ENCODE measurements at regions not wholly inside any gene's neighbourhood (a gene's known extent, or its start where the extent isn't known, plus 50 kb on each side); places are given as distances from the start of the nearest gene placed in this dataset.

DNA sequence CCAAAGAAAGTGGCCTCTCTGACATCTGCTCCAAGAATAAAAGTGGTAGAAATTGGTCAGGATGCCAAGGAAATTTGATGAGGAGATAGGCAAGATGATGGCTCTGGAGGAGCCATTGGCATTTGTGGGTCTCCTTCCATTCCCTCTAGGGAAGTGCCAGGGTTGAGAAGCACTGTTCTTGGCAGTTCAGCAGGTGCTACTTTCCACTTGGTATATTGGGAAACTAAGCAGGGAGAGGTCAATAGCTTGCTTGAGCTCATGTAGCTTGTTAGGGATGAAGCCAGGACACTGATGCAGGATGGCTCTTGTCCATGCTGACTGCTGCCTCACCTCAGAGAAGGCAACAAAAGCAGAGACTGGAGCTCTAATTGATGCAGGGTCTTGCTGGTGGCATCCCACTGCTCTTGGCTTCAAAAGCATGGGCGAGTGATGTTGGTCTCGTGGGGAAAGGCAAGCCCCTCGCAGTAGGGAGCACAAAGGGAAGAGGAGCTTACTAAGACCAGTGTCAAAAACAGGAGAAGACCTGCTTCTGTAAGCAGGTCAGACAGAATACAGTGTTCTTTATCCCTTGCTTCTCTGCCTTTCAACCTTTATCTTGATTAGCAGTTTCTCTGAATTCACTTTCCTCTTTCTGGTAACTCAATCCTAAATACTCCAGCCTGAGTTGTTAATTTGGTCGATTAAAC, 73.1 kb upstream of the RIPOR2 start (continued):
- no peak for TF ChIP-seq CHD7 (IDR thresholded peaks at IDR 0.05; ENCODE audit: insufficient replicate concordance, low read length)
- TF ChIP-seq CTBP2 (IDR thresholded peaks at IDR 0.05; ENCODE audit: borderline replicate concordance, insufficient read depth, insufficient read length, low read length) = no peak
- TF ChIP-seq CHD1 (IDR thresholded peaks at IDR 0.05; ENCODE audit: low read depth, low read length) = no peak
- no peak for TF ChIP-seq GTF2F1 (IDR thresholded peaks at IDR 0.05; ENCODE audit: borderline replicate concordance, low read depth, low read length)
- TF ChIP-seq CBX5 (IDR thresholded peaks at IDR 0.05; ENCODE audit: low read depth, low read length) = no peak
- TF ChIP-seq, protein P1, sequence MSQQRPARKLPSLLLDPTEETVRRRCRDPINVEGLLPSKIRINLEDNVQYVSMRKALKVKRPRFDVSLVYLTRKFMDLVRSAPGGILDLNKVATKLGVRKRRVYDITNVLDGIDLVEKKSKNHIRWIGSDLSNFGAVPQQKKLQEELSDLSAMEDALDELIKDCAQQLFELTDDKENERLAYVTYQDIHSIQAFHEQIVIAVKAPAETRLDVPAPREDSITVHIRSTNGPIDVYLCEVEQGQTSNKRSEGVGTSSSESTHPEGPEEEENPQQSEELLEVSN (IDR thresholded peaks at IDR 0.05) = no peak

Data from H1 (cell line).